H54 (cell line): ENCODE measurements at regions not wholly inside any gene's neighbourhood (a gene's known extent, or its start where the extent isn't known, plus 50 kb on each side); places are given as distances from the start of the nearest gene placed in this dataset.

Experiments used
- DNase-seq: peaks from one replicate; pipeline ENCODE4 v3.0.0; 2011; ENCODE audit warnings: low spot score, mixed read lengths; ENCODE audit not compliant: insufficient read length
- FAIRE-seq: peaks from 3 replicates; lab custom pipeline; 2011; peaks lifted over from hg19 to GRCh38; lab: Jason Lieb, UNC
- POLR2A ChIP-seq: IDR thresholded peaks from 2 replicates; pipeline ENCODE4 v1.6.1; 2011; ENCODE audit warnings: low read depth, mild to moderate bottlenecking, low read length

DNA sequence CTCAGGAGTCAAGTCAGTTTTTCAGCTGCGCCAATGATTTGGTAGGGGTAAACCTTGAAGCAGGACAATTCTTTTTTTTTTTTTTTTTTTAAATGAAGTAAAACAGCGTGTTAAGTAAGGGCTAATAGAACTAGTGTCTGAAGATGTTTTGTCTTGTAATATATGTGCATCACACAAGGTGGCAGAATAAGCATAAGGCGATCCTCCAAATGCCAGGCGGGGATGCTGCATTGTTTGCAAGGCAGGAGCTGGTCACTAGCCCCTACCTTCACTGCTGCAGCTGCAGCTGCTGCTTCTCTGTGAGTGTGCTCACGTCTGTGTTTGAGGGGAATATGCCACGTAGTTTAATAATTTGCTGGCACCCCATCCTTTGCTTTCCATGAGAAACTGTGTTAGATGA, 272.7 kb upstream of the MAP3K7 start:
- DNase-seq (no peak), FAIRE-seq (no peak)
- no peak for TF ChIP-seq POLR2A

- FAIRE-seq (no peak), DNase-seq (no peak)
- no peak for TF ChIP-seq POLR2A
Measured at GRCh38 chr6:90859056-90859455, 272.2 kb upstream of the MAP3K7 start.

DNA sequence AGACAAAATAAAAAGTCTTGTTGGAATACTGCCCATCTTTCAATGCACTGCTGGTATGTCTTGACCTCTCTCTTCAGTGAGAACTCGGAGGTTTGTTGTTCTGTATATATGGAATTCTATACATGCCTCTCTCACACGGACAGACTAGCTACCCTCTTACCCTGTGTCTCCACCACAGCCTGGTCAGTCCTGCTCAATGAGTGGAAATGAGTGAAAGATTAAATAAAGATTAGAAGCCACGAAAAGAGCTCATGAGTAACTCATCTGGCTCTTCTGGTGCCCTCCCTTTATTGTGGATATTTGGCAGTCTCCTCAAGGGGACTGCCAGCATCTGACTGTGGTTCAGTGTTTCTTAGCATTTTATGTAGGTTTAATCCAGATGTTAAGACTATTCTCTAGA, 262.8 kb upstream of the MAP3K7 start:
- no peak for TF ChIP-seq POLR2A
- no peak for FAIRE-seq

GRCh38 chr6:90846824-90847223, 260.0 kb upstream of the MAP3K7 start:
- TF ChIP-seq POLR2A = no peak
- no peak for DNase-seq
- FAIRE-seq = no peak

More for the DNA sequence above, 262.8 kb upstream of the MAP3K7 start:
- no peak for DNase-seq

GRCh38 chr6:90835596-90836212, 248.8 kb upstream of the MAP3K7 start:
- FAIRE-seq (no peak), DNase-seq (no peak)
- no peak for TF ChIP-seq POLR2A

DNA sequence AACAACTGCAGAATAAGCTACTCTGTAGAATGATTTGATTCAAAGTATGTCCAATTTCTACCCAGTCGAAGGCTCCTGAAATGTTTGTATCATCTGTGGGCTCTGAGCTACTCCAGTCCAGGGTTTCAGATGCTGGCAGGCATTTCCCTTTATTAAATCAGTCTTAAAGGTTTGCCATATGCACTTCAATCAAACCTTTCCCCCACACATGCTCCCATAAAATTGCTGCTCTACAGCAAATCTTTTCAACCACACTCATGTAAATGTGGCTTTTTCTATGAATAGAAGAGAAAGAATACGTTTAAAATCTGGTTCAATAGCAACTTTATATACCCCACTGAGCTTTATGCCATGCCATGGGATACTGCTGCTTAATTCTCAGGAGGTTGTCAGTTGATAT, 242.4 kb upstream of the MAP3K7 start:
- no peak for FAIRE-seq
- TF ChIP-seq POLR2A = no peak
- no peak for DNase-seq

- TF ChIP-seq POLR2A = no peak
- no peak for FAIRE-seq
Measured at GRCh38 chr6:90820436-90820835, 233.6 kb upstream of the MAP3K7 start.

DNA sequence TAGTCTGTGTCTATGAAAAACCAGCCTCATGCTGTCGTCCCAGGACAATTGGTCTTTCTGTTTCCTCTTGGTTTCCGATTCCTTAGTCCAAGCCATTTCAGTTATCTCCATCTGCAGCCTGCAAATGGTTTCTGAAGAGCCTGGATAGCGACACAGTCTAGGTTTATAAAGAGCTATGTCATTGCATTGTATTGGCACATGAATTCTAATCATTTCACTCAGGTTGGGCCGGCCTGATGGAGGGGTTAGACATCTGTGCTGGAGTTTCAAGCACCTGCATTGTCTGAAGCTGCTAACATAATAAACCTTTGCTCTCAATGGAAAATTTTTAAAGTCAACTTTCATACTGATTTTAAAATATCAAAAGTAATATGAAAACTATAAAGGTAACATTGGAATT, 232.6 kb upstream of the MAP3K7 start:
- no peak for TF ChIP-seq POLR2A
- FAIRE-seq = no peak
- DNase-seq = no peak

More at GRCh38 chr6:90820436-90820835, 233.6 kb upstream of the MAP3K7 start:
- DNase-seq = no peak

DNA sequence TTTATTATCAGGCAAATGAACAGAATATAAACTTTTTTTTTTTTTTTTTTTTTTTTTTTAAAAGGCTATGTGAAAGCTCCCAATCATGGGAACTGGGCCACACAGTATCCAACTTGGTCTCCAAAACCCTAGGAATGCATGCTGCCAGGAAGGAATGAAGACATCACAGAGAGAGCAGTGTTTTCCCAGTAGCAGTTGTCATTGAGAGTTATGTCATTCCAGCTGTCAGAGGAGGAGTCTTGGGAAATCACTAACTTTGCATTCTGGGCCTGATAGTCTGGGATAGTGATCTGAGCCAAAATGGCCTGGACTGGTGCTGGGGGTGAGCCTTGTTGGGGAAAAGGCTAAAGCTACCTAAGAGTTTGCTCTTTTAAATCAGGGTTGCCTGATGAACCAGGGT, 231.3 kb upstream of the MAP3K7 start:
- FAIRE-seq (no peak), DNase-seq (no peak)
- no peak for TF ChIP-seq POLR2A

- FAIRE-seq = no peak
- no peak for DNase-seq
- no peak for TF ChIP-seq POLR2A
Measured at GRCh38 chr6:90816764-90817163, 229.9 kb upstream of the MAP3K7 start.

DNA sequence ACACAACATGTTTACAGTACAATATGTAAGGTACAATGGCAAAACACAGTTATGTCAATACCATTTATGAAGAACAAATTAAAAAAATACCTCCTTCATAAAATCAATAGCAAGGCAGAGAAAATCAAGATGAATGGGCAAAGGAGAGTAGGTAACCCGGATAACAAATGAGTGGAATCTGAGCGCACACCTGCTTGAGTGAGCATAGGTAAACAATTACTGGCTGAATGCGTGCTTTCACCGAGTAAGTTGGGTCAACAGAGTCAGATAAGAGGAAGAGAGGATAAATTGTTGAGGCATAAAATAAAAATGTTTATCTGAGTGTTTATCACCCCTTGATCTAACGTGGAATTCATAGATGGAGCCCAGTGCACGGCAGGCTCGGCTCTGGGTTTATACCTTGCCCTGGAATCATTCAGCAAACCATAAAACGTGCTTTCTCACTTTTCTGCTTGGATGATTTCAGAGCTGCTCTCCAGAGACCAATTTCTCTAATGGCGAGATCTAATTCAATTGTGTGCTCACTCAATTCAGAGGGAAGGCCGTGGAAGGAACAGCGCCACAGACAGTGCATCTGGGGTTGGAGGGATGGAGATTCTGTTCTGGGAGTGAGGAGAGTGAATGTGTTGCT, 224.8 kb upstream of the MAP3K7 start:
- no peak for FAIRE-seq
- TF ChIP-seq POLR2A = no peak
- no peak for DNase-seq

DNA sequence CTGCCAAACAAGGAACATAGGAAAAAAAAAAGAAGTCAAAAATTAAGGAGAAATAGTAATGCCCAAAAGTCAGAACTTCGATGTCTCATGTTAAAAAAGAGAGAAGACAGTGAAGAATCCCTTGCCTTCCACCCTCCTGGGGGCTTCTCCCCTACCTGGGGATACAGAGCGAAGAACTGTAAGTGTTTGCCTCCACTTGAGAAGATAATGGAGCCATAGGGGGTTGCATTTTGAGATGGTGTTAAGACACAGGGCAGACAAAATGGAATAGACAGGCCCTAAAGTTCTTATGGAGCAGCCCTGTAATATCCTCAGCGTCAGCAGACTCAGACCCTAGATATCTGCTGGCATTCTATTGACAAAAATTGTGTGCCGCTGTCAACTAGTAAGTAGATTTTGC, 222.2 kb upstream of the MAP3K7 start:
- FAIRE-seq = no peak

GRCh38 chr6:90807791-90808701, 221.2 kb upstream of the MAP3K7 start:
- TF ChIP-seq POLR2A = no peak
- FAIRE-seq = no peak

More for the DNA sequence above, 222.2 kb upstream of the MAP3K7 start:
- no peak for TF ChIP-seq POLR2A
- DNase-seq = no peak

DNA sequence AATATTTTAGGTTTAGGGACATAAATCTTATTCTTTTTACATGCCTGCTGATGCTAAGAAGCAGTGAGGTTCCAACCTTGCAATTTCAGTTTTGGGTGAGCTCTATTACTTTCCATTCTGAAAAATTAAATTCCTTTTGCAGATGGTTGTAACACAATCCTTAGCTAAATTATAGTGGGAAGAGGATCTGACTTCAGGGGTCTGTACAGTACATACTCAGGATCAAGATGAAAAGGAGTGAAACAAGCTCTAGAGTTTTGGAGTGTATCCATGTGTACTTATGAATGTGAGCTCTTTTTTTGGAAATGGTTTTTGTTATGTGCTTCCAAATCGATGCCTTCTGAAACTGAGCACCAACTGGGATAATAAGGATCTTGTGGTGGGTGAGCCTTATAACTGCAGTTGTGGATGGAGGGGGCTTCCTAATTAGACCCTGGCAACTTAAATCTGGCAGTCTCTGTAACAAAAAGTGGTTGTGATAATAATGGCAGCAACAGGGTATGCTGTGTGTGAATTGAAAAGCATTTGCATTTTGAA, 218.8 kb upstream of the MAP3K7 start:
- FAIRE-seq = no peak
- DNase-seq = no peak
- TF ChIP-seq POLR2A = no peak

More at GRCh38 chr6:90807791-90808701, 221.2 kb upstream of the MAP3K7 start:
- no peak for DNase-seq
